ENCODE measurements at regions not wholly inside any gene's neighbourhood (a gene's known extent, or its start where the extent isn't known, plus 50 kb on each side); places are given as distances from the start of the nearest gene placed in this dataset.

- TF ChIP-seq, protein P1, sequence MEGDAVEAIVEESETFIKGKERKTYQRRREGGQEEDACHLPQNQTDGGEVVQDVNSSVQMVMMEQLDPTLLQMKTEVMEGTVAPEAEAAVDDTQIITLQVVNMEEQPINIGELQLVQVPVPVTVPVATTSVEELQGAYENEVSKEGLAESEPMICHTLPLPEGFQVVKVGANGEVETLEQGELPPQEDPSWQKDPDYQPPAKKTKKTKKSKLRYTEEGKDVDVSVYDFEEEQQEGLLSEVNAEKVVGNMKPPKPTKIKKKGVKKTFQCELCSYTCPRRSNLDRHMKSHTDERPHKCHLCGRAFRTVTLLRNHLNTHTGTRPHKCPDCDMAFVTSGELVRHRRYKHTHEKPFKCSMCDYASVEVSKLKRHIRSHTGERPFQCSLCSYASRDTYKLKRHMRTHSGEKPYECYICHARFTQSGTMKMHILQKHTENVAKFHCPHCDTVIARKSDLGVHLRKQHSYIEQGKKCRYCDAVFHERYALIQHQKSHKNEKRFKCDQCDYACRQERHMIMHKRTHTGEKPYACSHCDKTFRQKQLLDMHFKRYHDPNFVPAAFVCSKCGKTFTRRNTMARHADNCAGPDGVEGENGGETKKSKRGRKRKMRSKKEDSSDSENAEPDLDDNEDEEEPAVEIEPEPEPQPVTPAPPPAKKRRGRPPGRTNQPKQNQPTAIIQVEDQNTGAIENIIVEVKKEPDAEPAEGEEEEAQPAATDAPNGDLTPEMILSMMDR (conservative IDR thresholded peaks at IDR 0.05 in 1 of 2, IDR thresholded peaks at IDR 0.05 in 1 of 2; ENCODE audit: low read depth in 1 of 2, low read length in 2 of 2), result no peak
- no peak for TF ChIP-seq EZH2 (IDR thresholded peaks at IDR 0.05; ENCODE audit: low read length, missing control alignments)
Measured at GRCh38 chr10:109200646-109201045, 722.7 kb downstream of the XPNPEP1 start.

Data from fibroblast of lung (primary cell).